Muscle layer of duodenum (tissue), 2 donors: ENCODE measurements at regions not wholly inside any gene's neighbourhood (a gene's known extent, or its start where the extent isn't known, plus 50 kb on each side); places are given as distances from the start of the nearest gene placed in this dataset.

ENCODE experiments used
- H3K27ac ChIP-seq: one replicate; pipeline ENCODE4 v1.7.0; 2013; ENCODE audit warnings: mild to moderate bottlenecking, low read length
- H3K27me3 ChIP-seq: one replicate; pipeline ENCODE4 v1.7.0; 2013; ENCODE audit warnings: low read depth, mild to moderate bottlenecking, control low read depth, low read length
- H3K36me3 ChIP-seq, 2 donors: one replicate each; pipeline ENCODE4 v1.7.0; 2013; ENCODE audit warnings: low read length in 2 of 2, control low read depth in 1 of 2, mild to moderate bottlenecking in 1 of 2; ENCODE audit not compliant: insufficient read depth in 2 of 2, control insufficient read depth in 1 of 2
- H3K4me1 ChIP-seq, 2 donors: one replicate each; pipeline ENCODE4 v1.7.0; 2013; ENCODE audit warnings: low read length in 2 of 2, mild to moderate bottlenecking in 2 of 2, control low read depth in 1 of 2, moderate library complexity in 1 of 2; ENCODE audit not compliant: insufficient read depth in 2 of 2, control insufficient read depth in 1 of 2
- H3K4me3 ChIP-seq, 2 donors: one replicate each; pipeline ENCODE4 v1.7.0; 2013; ENCODE audit warnings: low read length in 2 of 2, low read depth in 1 of 2, mild to moderate bottlenecking in 1 of 2
- H3K9me3 ChIP-seq, 2 donors: one replicate each; pipeline ENCODE4 v1.7.0; 2013; ENCODE audit warnings: low read length in 2 of 2, control low read depth in 1 of 2, mild to moderate bottlenecking in 1 of 2; ENCODE audit not compliant: control insufficient read depth in 1 of 2
- donor health status: healthy.

- no peaks in the 10 kb centered on the region for H3K9me3 ChIP-seq
- no peak overlapping the region for H3K27ac ChIP-seq
- no peaks in the 10 kb centered on the region for H3K36me3 ChIP-seq
- H3K4me3 ChIP-seq = no peak overlapping the region
- no peaks in the 10 kb centered on the region for H3K27me3 ChIP-seq
- H3K4me1 ChIP-seq = no peaks in the 10 kb centered on the region
Observed at GRCh38 chr12:118650586-118650960, 274.2 kb downstream of the SUDS3 start.

GRCh38 chr12:118651487-118651886, 275.1 kb downstream of the SUDS3 start:
- no peaks in the 10 kb centered on the region for H3K4me1 ChIP-seq
- no peaks in the 10 kb centered on the region for H3K36me3 ChIP-seq
- no peaks in the 10 kb centered on the region for H3K27me3 ChIP-seq
- H3K4me3 ChIP-seq = no peak overlapping the region
- H3K27ac ChIP-seq = no peak overlapping the region
- H3K9me3 ChIP-seq = no peaks in the 10 kb centered on the region

DNA sequence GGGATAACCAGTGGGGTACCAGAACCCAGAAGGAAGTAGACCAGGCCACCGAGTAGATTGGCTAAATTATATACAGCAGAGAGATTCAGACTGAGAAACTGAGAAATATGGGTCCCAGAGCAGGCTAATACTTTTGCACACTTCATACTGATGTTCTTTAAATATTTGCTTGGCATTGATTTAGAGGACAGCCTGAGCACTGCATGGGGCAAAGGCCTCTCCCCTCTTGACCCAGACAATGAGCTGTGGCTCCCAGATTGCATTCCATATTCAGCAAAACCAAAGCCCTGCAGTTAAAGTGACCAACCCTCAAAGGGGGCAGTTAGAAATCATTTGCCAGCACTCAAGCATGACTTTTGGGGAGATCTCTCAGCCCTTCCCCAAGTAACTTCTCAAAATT, 279.2 kb downstream of the SUDS3 start:
- Histone ChIP-seq H3K27me3 (no peaks in the 10 kb centered on the region), H3K4me3 (no peak overlapping the region), H3K27ac (no peak overlapping the region), H3K36me3 (no peaks in the 10 kb centered on the region), H3K4me1 (no peaks in the 10 kb centered on the region), H3K9me3 (no peaks in the 10 kb centered on the region)

DNA sequence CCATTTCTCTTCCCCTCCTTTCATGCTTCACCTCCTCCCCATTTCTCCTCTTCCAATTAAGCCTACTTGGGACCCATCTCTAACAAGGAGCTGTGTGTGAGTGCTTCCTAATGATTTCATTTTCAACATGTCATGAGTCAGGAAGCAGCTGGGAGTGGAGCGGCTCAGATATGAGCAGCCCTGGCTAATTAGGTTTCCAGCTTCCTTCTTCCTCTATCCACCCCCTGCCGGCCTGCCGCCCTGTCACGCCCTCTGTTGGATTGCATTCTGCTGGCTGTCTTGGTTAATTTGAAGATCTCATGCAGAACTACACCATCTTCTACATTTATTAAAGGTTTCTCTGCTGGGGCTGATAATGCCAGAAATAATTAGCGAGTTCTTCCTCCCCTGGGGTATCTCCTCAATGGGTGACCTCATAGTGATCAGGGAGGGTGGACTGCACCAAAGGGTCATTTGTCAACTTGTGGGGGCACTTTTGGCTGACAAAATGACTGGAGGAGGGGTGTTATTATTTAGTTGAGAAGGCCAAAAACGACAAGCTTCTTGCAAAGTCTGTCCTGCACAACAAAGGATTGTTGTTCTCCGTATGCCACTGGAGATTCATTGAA, 300.9 kb upstream of the SRRM4 start:
- no peaks in the 10 kb centered on the region for H3K36me3 ChIP-seq
- H3K4me1 ChIP-seq = peaks cover 0 to 6% of the 10 kb centered on the region in 2 donors
- H3K9me3 ChIP-seq = no peaks in the 10 kb centered on the region
- H3K27ac ChIP-seq = no peak overlapping the region
- H3K27me3 ChIP-seq = no peaks in the 10 kb centered on the region
- H3K4me3 ChIP-seq = no peak overlapping the region

- peaks cover 0 to 6% of the 10 kb centered on the region in 2 donors for H3K4me1 ChIP-seq
Observed at GRCh38 chr12:118682656-118683055, 298.7 kb upstream of the SRRM4 start.

GRCh38 chr12:118685983-118686607, 295.2 kb upstream of the SRRM4 start:
- no peak overlapping the region for H3K4me3 ChIP-seq
- H3K9me3 ChIP-seq = no peaks in the 10 kb centered on the region
- H3K27ac ChIP-seq = no peak overlapping the region
- no peaks in the 10 kb centered on the region for H3K27me3 ChIP-seq
- no peaks in the 10 kb centered on the region for H3K4me1 ChIP-seq
- no peaks in the 10 kb centered on the region for H3K36me3 ChIP-seq

More at GRCh38 chr12:118682656-118683055, 298.7 kb upstream of the SRRM4 start:
- no peaks in the 10 kb centered on the region for H3K36me3 ChIP-seq
- H3K9me3 ChIP-seq = no peaks in the 10 kb centered on the region
- H3K27me3 ChIP-seq = no peaks in the 10 kb centered on the region
- H3K4me3 ChIP-seq = no peak overlapping the region
- H3K27ac ChIP-seq = no peak overlapping the region

GRCh38 chr12:118689793-118690192, 291.5 kb upstream of the SRRM4 start:
- no peak overlapping the region for H3K27ac ChIP-seq
- no peaks in the 10 kb centered on the region for H3K36me3 ChIP-seq
- no peaks in the 10 kb centered on the region for H3K9me3 ChIP-seq
- no peaks in the 10 kb centered on the region for H3K27me3 ChIP-seq
- no peak overlapping the region for H3K4me3 ChIP-seq
- H3K4me1 ChIP-seq = no peaks in the 10 kb centered on the region

DNA sequence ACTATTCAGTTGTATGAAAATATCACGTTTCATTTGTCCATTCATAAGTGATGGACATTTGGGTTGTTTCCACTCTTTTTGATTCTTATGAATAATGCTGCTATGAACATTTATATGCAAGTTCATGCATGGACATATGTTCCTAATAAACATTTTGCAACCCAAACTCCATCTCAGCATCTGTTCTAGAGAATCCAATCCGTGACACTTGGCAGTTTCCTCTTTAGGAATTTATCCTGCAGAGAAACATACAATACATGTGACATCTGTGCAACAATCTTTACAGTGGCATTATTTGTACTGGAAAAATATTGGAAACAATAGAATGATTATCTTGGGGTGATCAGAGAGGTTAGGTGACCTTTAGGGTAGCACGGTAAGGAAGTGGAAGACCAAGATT, 290.8 kb upstream of the SRRM4 start:
- H3K27me3 ChIP-seq = no peaks in the 10 kb centered on the region
- no peaks in the 10 kb centered on the region for H3K9me3 ChIP-seq
- H3K4me1 ChIP-seq = no peaks in the 10 kb centered on the region
- H3K27ac ChIP-seq = no peak overlapping the region
- H3K4me3 ChIP-seq = no peak overlapping the region
- H3K36me3 ChIP-seq = no peaks in the 10 kb centered on the region

DNA sequence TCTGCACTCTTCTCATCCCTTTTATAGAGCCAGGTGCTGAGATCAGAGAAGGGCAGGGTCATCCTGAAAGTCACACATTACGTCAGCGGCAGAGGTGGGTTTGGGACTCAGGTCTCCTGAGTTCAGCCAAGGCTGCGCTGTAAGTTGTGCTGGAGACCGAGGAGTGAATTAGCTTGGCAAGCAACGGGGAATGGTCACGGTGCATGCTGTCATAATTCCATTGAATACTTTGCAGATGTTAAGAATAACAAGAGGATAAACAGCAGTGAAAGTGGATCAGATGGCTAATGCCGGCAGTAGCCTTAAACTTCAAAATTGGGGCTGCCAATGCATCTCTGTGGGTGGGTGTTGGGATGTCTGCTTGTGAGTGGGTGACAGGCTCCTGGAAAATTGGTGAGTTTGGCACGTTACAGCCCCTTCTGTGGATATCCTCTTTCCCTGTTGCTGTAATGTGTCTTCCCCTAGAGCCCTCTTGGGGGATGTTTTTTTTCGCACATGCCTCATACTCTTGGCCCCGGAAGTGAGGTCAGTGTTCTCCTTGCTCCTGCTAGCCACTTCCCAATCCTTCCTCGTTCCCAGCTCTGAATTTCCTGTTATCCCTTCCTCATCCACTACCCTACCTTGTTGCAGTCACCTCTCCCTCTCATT, 287.1 kb upstream of the SRRM4 start:
- H3K4me3 ChIP-seq = no peak overlapping the region
- no peaks in the 10 kb centered on the region for H3K27me3 ChIP-seq
- no peaks in the 10 kb centered on the region for H3K4me1 ChIP-seq
- no peaks in the 10 kb centered on the region for H3K36me3 ChIP-seq
- no peak overlapping the region for H3K27ac ChIP-seq
- no peaks in the 10 kb centered on the region for H3K9me3 ChIP-seq

DNA sequence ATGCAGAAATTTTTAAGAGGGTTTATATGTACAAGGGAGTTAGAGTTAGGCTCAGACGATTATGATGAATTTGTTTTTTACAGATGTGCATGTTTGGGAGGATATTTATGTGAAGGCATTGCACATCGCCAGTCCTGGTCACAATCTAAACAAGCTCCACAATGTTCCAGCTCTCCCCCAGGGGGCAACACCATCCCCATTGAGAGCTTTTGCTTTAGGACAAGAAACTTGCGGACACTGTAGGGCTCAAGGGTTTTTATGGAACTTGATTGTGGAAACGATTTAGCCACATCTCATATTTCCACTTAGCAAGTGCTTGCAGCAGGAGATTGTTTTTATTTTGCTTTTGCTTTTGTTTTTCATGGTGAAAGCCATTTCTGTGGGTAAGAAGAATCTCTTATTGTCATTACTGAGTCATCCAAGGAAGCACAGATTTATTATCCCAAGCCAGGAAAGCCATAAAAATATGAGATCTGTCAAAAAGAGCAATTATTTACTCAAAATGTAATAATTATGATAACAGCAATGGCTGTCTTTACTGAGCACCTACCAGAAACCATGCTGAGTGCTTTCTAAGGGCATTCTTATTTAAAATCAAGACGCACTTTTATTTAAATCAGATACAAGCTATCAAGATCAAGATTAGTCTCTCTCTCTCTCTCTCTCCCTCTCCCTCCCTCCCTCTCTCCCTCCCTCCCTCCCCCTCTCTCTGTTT, 276.7 kb upstream of the SRRM4 start:
- no peaks in the 10 kb centered on the region for H3K4me1 ChIP-seq
- no peak overlapping the region for H3K4me3 ChIP-seq
- no peaks in the 10 kb centered on the region for H3K36me3 ChIP-seq
- no peaks in the 10 kb centered on the region for H3K27me3 ChIP-seq
- no peak overlapping the region for H3K27ac ChIP-seq
- H3K9me3 ChIP-seq = no peaks in the 10 kb centered on the region

- H3K4me3 ChIP-seq = no peak overlapping the region
- H3K36me3 ChIP-seq = no peaks in the 10 kb centered on the region
- H3K27ac ChIP-seq = no peak overlapping the region
- no peaks in the 10 kb centered on the region for H3K9me3 ChIP-seq
- no peaks in the 10 kb centered on the region for H3K4me1 ChIP-seq
- H3K27me3 ChIP-seq = no peaks in the 10 kb centered on the region
Observed at GRCh38 chr12:118706437-118706836, 274.9 kb upstream of the SRRM4 start.
